ENCODE measurements at regions not wholly inside any gene's neighbourhood (a gene's known extent, or its start where the extent isn't known, plus 50 kb on each side); places are given as distances from the start of the nearest gene placed in this dataset.

GRCh38 chr9:75382126-75382525, 293.8 kb downstream of the OSTF1 start:
- TF ChIP-seq SMC3 (IDR thresholded peaks at IDR 0.05) (no peak), CTCF (IDR thresholded peaks at IDR 0.05) (no peak), KDM1A (IDR thresholded peaks at IDR 0.05; ENCODE audit: low read depth) (no peak), EP300 (IDR thresholded peaks at IDR 0.05) (no peak), BCL3 (IDR thresholded peaks at IDR 0.05) (no peak), JUN (IDR thresholded peaks at IDR 0.05) (no peak), POLR2A (IDR thresholded peaks at IDR 0.05; ENCODE audit: low read length) (no peak), BHLHE40 (IDR thresholded peaks at IDR 0.05; ENCODE audit: low read depth, low read length) (no peak), MYC (IDR thresholded peaks at IDR 0.05; ENCODE audit: borderline replicate concordance, low read length) (no peak), ZSCAN20 (CRISPR knock-in tag; IDR thresholded peaks at IDR 0.05) (no peak), RAD21 (conservative IDR thresholded peaks at IDR 0.05 in 1 of 2, IDR thresholded peaks at IDR 0.05 in 1 of 2) (no peak), EHMT2 (IDR thresholded peaks at IDR 0.05; ENCODE audit: low read depth) (no peak), FOXS1 (CRISPR knock-in tag; IDR thresholded peaks at IDR 0.05) (no peak), ELK1 (IDR thresholded peaks at IDR 0.05; ENCODE audit: low read depth, low read length) (no peak)
